GM06990 (cell line): ENCODE measurements at regions not wholly inside any gene's neighbourhood (a gene's known extent, or its start where the extent isn't known, plus 50 kb on each side); places are given as distances from the start of the nearest gene placed in this dataset.
"Not testable (repeated sequence)": the region's sequence is repeated elsewhere in the genome, so short reads cannot be mapped to it uniquely, and the experiment has no call there.

ENCODE experiments used
- DNase-seq: peaks from one replicate; pipeline ENCODE4 v3.0.0-alpha.2; 2011; ENCODE audit not compliant: insufficient read length; ENCODE audit errors: extremely low read depth
- H3K27me3 ChIP-seq: replicated peaks from 2 replicates; pipeline ENCODE4 v1.6.0; 2011; ENCODE audit warnings: low read length; ENCODE audit not compliant: control insufficient read depth, insufficient read depth
- H3K36me3 ChIP-seq: 2 replicates; pipeline ENCODE4 v1.5.1; 2011; ENCODE audit warnings: low read length; ENCODE audit not compliant: control insufficient read depth, insufficient read depth
- H3K4me3 ChIP-seq: replicated peaks from 2 replicates; pipeline ENCODE4 v1.5.1; 2011; ENCODE audit warnings: low read depth, mild to moderate bottlenecking, control low read depth, low read length
- CTCF ChIP-seq: IDR thresholded peaks from 2 replicates; pipeline ENCODE4 v1.5.1; 2011; ENCODE audit warnings: low read length, control low read depth, mild to moderate bottlenecking, inconsistent platforms; ENCODE audit not compliant: insufficient read depth, poor library complexity, severe bottlenecking

GRCh38 chr5:92676215-92677165 is 904.5 kb downstream of the NR2F1-AS1 start:
- no peak overlapping the region for H3K4me3 ChIP-seq
- DNase-seq, result no peak
- H3K36me3 ChIP-seq, result no peaks in the 10 kb centered on the region
- no peaks in the 10 kb centered on the region for H3K27me3 ChIP-seq
- TF ChIP-seq CTCF, result no peak

- Histone ChIP-seq H3K4me3 (no peak overlapping the region), H3K36me3 (no peaks in the 10 kb centered on the region), H3K27me3 (no peaks in the 10 kb centered on the region)
- no peak for TF ChIP-seq CTCF
- no peak for DNase-seq
Measured at GRCh38 chr5:92674321-92674720, 906.7 kb downstream of the NR2F1-AS1 start.

- TF ChIP-seq CTCF, result no peak
- no peaks in the 10 kb centered on the region for H3K36me3 ChIP-seq
- no peak overlapping the region for H3K4me3 ChIP-seq
- no peaks in the 10 kb centered on the region for H3K27me3 ChIP-seq
- DNase-seq, result no peak
Measured at GRCh38 chr5:92665506-92665905, 915.5 kb downstream of the NR2F1-AS1 start.

GRCh38 chr5:92662741-92663140 is 918.3 kb downstream of the NR2F1-AS1 start:
- H3K27me3 ChIP-seq, result no peaks in the 10 kb centered on the region
- no peak for DNase-seq
- no peak overlapping the region for H3K4me3 ChIP-seq
- no peak for TF ChIP-seq CTCF
- no peaks in the 10 kb centered on the region for H3K36me3 ChIP-seq

- no peak for TF ChIP-seq CTCF
- Histone ChIP-seq H3K27me3 (no peaks in the 10 kb centered on the region), H3K36me3 (no peaks in the 10 kb centered on the region), H3K4me3 (no peak overlapping the region)
- no peak for DNase-seq
Measured at GRCh38 chr5:92659246-92659645, 921.8 kb downstream of the NR2F1-AS1 start.

GRCh38 chr5:92654601-92655000 is 926.4 kb downstream of the NR2F1-AS1 start:
- H3K4me3 ChIP-seq, H3K36me3 ChIP-seq, DNase-seq, H3K27me3 ChIP-seq: not testable (repeated sequence)
